Brain pericyte (primary cell): ENCODE measurements at regions not wholly inside any gene's neighbourhood (a gene's known extent, or its start where the extent isn't known, plus 50 kb on each side); places are given as distances from the start of the nearest gene placed in this dataset.
"Not testable (repeated sequence)": the region's sequence is repeated elsewhere in the genome, so short reads cannot be mapped to it uniquely, and the experiment has no call there.

Source experiments
- DNase-seq: peaks from one replicate; pipeline ENCODE4 v3.0.0-alpha.2; 2012; ENCODE audit warnings: low read depth, low spot score

DNA sequence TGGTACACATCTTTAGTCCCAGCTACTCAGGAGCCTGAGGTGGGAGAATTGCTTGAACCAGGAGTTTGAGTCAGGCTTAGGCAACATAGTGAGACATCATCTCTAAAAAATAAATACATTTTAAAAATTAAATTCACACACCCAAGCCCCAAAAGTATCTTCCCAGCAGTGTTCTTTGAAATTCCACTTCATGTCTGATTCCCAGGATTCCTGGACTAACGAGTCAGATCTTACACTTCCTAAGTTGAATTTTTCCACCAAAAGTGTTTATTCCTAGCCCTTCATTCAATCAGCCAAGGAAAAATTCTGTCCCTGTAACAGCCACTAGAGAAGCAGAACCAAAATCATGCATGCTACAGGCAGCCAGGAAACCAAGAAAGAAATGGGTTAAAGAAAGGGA lies 970.9 kb downstream of the EFNA5 start:
- no peak for DNase-seq

GRCh38 chr5:106699198-106699597 lies 971.5 kb downstream of the EFNA5 start:
- no peak for DNase-seq

DNA sequence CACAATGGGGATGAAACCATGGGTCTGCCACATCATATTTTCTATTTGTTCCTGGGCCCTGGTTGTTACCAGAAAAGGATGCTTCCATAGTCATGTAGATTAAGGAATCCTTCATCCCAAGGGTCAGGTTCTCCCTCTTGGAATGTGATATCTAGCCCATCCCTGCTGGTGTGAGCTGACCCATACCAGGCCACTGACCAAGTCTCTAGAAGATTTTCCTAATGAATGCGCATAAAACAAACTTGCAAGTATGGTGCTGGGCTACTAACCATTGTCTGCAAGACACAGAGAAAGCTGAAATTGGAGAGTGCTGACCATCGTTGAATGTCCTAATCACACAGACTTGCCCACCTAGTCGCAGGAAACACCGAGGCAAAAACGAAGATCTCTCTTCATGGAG lies 972.6 kb downstream of the EFNA5 start:
- no peak for DNase-seq

- DNase-seq, result no peak
Observed at GRCh38 chr5:106691701-106692100, 979.0 kb downstream of the EFNA5 start.

GRCh38 chr5:106690585-106690984 lies 980.2 kb downstream of the EFNA5 start:
- no peak for DNase-seq

DNA sequence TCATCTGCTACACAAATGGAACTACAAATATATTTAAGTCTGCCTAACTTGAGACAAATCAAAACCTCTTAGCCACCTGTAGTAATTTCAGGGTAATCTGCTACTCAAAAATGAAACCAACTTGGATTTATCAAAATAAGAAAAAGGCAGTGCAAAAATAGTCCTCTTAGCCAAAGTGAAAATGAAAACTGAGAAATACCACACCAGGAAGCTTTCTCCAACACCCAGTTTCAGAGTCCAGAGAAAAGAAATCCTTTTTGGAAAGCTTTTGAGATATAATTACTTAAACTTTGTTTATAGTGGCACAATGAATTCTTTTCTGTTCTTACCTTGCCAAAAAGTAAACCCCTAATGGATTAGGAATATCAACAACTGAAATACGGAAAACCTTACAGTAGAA lies 990.4 kb downstream of the EFNA5 start:
- no peak for DNase-seq

DNA sequence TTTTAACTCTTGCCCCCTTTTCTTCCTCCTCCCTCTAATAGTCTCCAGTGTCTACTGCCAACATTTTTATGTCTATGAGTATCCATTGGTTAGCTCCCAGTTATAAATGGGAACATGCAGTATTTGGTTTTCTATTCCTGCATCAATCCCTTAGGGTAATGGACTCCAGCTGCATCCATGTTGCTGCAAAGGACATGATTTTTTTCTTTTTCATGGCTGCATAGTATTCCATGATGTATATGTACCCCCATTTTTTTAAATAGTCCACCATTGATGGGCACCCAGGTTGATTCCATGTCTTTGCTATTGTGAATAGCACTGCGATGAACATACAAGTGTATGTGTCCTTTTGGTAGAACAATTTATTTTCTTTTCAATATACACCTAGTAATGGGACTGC lies 993.7 kb downstream of the EFNA5 start:
- no peak for DNase-seq

GRCh38 chr5:106675687-106676086 lies 995.0 kb downstream of the EFNA5 start:
- DNase-seq, result no peak

DNA sequence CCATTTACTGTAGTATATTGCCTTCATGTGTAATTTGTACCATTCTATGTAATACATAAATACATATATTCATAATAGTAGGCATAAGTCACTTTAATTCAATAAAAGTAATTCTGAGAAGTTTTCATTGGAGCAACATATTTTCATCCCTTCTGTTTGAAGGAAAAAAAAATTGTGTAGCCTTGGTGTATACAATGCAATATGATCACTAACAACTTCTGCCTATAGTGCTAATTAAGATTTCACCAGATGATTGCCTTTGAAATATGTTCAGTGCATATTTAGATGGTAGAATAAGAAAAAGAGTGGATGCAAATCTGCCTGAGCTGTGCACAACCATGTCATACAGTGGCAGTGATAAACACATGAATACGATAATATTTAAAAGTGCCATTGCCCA lies 996.8 kb downstream of the EFNA5 start:
- no peak for DNase-seq

DNA sequence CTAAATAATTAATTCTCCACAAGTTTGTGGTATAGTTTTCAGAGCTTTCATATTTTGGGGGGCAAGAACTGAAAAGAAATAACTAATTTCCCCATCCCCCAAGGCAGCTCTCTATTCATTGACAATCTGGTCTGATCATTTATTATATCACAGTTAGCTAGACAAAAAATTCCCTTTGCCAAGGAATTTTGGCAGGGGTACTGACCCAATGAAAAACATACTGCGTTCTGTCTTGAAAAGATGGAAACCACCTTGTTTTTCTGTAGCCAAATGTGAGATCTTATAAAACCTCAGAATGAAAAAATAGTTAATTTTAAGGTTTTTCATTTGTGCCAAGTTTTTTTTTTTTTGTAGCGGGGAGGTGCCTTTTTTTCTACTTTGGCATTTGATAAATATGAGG lies 1008.9 kb downstream of the EFNA5 start:
- DNase-seq, result no peak

GRCh38 chr5:106660681-106661080 lies 1010.1 kb downstream of the EFNA5 start:
- DNase-seq, result no peak

GRCh38 chr5:106658150-106658549 lies 1012.6 kb downstream of the EFNA5 start:
- no peak for DNase-seq

DNA sequence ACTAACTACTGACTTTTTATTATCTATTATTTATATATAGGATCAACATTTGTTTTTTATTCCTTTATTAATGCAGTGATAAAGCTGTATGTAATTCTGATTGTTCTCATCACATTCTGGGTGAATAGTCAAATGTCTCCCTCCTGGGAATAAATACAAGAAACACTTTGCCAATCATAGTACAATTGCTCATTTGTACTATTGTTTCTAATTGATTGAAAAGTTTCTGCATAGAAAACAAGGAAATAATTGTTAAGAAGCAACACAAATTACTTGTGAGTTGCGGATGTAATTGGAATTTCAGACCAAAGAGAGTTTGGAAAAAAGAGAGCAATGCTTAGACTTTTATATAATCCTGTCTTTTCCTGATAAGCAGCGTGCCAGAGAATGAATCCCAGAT lies 1013.9 kb downstream of the EFNA5 start:
- DNase-seq, result no peak

- no peak for DNase-seq
Observed at GRCh38 chr5:106649031-106649430, 1021.7 kb downstream of the EFNA5 start.

- no peak for DNase-seq
Observed at GRCh38 chr5:106648401-106648800, 1022.3 kb downstream of the EFNA5 start.

DNA sequence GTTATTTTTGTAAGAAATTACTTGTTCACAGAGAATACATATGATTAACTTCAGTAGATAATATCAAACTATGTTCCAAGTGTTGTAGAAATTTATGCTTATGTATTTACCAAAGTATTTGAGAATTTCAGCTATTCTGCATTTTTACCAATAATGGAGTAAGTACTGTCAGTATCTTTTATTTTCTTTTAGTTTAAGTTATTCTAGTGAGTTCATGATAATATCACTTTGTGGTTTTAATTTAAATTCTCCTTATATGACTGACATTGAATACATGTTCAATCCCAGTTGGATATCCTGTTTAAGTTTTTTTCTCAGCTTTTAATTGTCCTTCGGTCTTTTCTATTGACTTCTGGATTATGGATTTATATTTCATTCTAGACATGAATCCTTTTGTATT lies 1024.6 kb downstream of the EFNA5 start:
- no peak for DNase-seq

- DNase-seq, result no peak
Observed at GRCh38 chr5:106640511-106640910, 1030.2 kb downstream of the EFNA5 start.

GRCh38 chr5:106639488-106639887 lies 1031.2 kb downstream of the EFNA5 start:
- DNase-seq, result no peak

DNA sequence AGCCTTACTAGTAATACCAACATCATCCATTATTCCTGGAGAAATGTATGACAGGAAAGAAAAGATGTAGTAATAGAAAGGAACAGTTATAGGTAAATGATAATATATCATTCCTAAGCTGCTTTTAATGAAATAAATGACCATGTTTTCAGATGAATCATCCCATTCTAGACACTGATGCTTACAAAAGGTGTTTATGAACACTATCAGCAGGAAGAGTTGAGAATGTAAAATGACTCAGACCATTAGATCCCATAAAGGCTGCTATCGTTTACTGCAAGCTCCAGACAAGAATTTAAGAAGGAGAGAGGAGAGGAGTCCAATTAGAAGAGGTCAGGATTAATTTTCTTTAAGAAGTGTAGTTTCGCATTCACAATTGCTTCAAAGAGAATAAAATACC lies 1033.5 kb downstream of the EFNA5 start:
- no peak for DNase-seq

DNA sequence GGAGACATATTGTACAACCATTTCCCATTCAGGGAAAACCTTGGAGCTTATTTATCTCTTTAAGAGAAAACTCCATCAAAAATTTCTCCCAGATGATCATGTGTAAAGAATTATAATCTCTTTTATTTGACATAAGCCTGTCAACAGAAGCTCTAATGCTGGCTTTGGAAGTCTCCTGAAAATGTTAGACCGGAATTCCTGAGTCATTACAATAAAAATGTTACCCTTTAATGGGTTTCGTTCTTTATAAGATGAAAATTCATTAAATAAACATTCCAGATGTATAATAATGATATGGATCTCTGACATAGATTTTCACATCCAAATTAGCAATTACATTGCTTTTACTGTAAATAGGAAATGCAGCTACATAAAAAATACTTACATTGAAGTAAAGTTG lies 1036.4 kb downstream of the EFNA5 start:
- no peak for DNase-seq

DNA sequence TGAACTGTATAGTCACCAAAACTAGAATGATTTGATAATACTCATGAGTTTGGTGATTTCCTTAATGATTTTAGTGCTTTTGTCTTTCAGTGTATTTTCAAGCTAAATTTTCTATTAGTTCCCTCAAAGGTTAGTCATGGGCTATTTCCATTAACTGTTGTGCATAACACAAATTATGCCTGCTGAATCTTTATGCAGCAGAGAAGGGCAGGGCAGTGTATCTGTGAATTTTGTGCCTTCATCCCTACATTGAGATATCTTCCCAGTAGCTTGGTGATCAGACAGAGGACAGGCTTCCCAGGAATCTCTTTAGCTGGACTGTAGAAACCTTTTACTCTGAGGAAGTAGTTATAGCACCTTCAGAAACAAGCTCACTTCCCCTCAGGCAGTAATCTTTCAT lies 1036.9 kb downstream of the EFNA5 start:
- DNase-seq, result no peak

GRCh38 chr5:106628456-106628855 lies 1042.3 kb downstream of the EFNA5 start:
- not testable (repeated sequence) for DNase-seq

DNA sequence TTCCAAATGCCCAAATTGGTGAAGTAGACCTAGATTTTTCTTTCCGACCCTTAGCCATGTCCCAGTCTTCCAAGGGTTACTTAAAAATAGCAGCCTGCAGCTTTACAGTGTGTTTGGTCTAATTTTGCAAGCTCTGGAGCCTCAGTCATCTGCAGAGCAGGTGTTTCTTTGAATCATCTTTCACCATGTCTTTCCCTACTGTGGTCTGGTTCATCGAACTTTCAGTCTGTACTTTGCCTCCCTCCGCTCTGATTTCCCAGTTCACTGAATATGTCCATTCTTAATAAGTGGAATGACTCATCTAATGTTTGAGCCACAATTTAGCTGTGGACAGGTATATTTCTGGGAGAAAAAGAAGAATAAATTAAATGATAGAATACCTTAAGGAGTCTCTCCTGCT lies 1060.7 kb downstream of the EFNA5 start:
- no peak for DNase-seq

DNA sequence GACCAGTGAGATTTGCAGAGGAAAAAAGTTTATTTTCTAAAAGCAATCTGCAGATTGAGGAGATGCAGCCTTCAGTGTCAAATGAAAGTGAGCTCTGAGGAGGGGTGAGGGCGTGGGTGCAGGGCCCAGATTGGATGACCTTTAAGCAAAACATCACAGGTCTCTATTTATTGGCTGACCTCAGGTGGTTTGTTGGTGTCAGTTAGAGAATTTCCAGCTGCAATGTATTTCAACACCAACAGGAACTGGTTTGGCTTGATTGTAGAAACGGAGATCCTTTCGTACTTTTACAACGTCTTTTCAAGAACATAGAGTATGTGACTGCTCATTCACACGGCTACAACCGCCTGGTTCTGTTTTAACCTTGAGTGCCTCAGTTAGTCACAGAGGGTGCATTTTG lies 1069.1 kb downstream of the EFNA5 start:
- DNase-seq, result no peak

DNA sequence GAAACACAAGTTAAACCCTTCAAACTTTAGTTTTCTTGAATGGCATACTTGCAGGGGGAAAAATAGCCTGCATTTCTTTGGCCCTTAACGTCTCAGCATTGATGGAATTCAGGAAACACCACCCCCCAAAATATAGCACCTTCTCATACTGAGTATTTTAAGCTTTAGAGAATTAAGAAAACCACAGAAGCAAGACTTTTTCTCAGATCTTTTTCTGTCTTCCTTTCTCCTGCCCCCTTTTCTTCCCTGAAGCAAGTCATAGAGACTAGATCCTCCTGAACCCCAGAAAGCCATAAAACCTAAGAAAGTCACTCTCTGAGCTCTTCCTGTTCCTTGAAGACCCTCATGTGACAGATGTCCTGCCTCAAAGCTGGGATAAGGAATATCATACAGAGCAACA lies 1069.9 kb downstream of the EFNA5 start:
- DNase-seq, result no peak
